ENCODE measurements at regions not wholly inside any gene's neighbourhood (a gene's known extent, or its start where the extent isn't known, plus 50 kb on each side); places are given as distances from the start of the nearest gene placed in this dataset.
"Not testable (repeated sequence)": the region's sequence is repeated elsewhere in the genome, so short reads cannot be mapped to it uniquely, and the experiment has no call there.

GRCh38 chr10:109729895-109730294, 193.4 kb downstream of the XPNPEP1 start:
- not testable (repeated sequence) for DNase-seq (ENCODE audit: low spot score)

- DNase-seq (ENCODE audit: low spot score) = no peak
These were observed 195.9 kb downstream of the XPNPEP1 start for GRCh38 chr10:109727436-109727835.

DNA sequence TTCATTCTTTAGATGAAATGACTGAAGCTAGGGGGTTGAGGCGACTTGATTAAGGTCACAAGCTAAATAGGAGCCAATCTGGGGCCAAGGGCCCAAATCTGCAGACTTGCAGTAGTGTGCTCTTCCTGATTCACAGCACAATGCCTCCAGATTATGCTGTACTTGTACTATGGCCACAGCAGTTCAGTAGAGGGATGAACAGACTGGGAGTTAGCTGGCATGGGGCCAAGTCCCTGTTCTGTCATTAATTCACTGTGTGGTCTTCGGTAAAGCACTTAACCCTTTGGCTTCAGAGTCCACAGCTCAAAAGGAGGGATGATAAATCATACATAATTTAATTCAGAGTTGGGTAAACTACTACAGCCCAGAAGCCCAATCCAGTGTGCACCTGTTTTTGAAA, 196.8 kb downstream of the XPNPEP1 start:
- no peak for DNase-seq (ENCODE audit: low spot score)

DNA sequence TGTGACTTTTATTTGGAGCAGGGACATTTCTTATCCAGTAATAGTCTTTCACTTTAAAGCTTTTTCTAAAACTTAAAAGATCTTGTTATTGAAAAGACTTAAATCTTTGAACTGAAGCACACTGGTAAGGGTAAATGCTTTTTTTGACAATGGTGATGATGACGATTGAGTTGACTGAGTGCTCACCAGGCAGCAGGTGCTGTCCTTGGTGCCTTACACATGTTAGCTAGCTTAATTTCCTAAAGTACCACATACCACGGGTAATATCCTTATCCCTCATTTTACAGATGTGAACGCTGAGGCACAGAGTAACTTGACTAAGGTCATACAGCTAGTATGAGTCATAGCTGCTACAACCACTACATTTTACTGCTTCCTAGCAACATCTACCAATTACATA, 200.0 kb downstream of the XPNPEP1 start:
- DNase-seq (ENCODE audit: low spot score) = no peak

GRCh38 chr10:109721453-109722064, 201.8 kb downstream of the XPNPEP1 start:
- DNase-seq (ENCODE audit: low spot score) = no peak

- DNase-seq (ENCODE audit: low spot score) = no peak
These were observed 217.2 kb downstream of the XPNPEP1 start for GRCh38 chr10:109706026-109706560.

DNA sequence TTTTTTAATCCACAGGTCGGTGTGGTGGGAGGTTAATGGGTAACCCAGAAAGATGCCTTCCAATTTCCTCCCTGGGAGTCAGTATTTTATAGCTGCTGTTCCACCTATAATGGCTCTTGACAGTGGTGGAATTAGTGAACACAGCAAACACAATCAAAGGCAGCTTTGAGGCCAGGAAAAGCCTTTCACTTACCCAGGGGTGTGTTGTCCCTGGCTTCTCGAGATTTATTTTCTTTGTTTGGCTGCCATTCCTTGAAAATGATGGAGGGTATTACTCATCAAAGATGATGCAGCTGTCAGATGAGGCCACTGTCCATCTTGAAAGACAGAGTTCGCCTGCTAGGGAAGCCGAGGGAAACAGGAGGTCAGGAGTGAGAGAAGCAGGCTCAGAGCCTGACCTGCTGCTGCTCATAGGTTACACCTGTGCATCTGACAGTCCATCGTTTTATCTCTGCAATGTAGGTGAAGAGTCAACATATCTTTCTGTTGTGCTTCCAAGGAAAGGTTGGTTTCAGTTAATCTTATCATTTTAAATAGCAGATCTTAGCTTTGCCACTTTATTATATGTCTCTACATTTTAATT, 221.6 kb downstream of the XPNPEP1 start:
- DNase-seq (ENCODE audit: low spot score) = no peak

- DNase-seq (ENCODE audit: low spot score) = no peak
These were observed 224.2 kb downstream of the XPNPEP1 start for GRCh38 chr10:109698882-109699664.

GRCh38 chr10:109698086-109698485, 225.2 kb downstream of the XPNPEP1 start:
- DNase-seq (ENCODE audit: low spot score) = no peak

GRCh38 chr10:109696981-109697775, 226.1 kb downstream of the XPNPEP1 start:
- DNase-seq (ENCODE audit: low spot score) = no peak

GRCh38 chr10:109696462-109696861, 226.8 kb downstream of the XPNPEP1 start:
- DNase-seq (ENCODE audit: low spot score) = no peak

GRCh38 chr10:109695988-109696387, 227.3 kb downstream of the XPNPEP1 start:
- no peak for DNase-seq (ENCODE audit: low spot score)

DNA sequence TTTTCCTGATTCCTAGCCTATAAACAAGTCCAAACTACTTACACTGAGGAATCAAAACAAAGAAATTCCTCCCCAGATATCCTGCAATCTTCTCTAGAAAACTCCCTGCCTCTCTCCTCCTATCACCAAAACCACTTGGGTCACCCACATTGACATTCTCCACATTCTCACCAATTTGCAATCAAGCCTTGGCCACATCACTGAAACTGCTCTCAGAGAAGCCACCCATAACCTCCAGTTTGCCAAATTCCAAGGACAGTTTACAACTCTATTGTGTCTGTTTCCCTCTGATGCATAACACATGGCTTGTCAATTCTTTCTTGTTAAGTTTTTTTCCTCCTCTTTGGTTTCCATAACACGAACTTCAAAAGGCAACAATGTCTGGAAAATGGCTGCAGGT, 233.5 kb downstream of the XPNPEP1 start:
- no peak for DNase-seq (ENCODE audit: low spot score)

- DNase-seq (ENCODE audit: low spot score) = no peak
These were observed 243.8 kb downstream of the XPNPEP1 start for GRCh38 chr10:109679478-109679877.

DNA sequence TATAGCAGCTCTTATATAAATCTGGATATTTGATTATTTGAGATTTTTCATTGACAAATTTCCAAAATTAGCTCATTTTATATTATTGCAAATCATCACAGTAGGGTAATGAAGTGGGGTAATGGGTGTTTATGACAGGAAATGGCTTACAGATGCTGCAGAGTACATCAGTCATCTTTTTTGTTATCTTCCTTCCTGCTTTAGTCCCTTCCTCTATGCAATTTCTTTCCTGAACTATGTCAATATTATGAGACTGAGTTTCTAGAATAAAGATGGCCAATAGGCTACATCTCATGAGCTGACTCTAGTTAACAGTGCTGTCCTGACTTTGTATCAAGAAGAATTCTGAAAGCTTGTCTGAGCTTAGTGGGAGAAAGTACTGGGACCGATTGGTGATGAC, 244.5 kb downstream of the XPNPEP1 start:
- DNase-seq (ENCODE audit: low spot score) = no peak

DNA sequence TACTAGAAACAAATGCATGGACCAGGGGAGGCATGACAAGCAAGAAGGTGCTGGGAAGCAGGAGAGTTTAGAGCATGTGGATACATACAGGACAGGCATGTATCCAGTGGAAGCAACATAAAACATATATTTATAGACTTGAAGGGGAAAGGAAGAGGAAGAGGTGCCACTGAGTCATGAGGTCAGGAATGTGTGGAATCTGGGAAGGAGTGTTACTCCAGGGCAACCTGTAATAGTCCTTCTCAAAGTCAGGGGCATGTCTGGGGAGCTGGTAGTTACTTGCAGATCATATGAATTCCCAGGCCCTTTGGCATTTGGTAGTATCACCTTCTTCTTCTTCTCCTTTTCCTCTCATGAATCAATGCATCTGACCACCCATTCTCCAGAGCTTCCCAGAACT, 246.6 kb downstream of the XPNPEP1 start:
- DNase-seq (ENCODE audit: low spot score) = no peak

DNA sequence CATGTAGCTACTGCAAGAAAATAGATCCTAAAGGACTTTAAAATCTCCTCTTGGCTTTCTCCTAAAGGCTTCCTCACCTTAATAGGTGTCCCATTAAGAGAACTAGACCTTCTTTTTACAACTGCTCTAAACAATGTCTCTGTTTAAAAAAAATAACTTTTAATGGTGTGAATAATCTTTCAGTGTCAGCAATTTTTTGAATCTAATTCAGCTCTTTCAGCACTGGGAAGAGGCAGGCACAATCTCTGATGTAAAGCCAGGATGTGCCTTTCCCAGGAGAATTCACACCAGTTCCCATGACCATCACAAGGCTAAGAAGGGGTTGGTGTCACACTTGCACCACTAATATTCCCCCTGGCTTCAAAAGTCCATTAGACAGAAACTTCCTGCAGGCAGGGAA, 254.6 kb downstream of the XPNPEP1 start:
- DNase-seq (ENCODE audit: low spot score) = no peak

- DNase-seq (ENCODE audit: low spot score) = no peak
These were observed 255.1 kb downstream of the XPNPEP1 start for GRCh38 chr10:109668154-109668665.

- DNase-seq (ENCODE audit: low spot score) = no peak
These were observed 258.0 kb downstream of the XPNPEP1 start for GRCh38 chr10:109665321-109665720.

GRCh38 chr10:109664554-109664953, 258.8 kb downstream of the XPNPEP1 start:
- DNase-seq (ENCODE audit: low spot score) = no peak

- DNase-seq (ENCODE audit: low spot score) = no peak
These were observed 260.2 kb downstream of the XPNPEP1 start for GRCh38 chr10:109663122-109663521.

- DNase-seq (ENCODE audit: low spot score) = not testable (repeated sequence)
These were observed 270.7 kb downstream of the XPNPEP1 start for GRCh38 chr10:109652612-109653011.

Measured in Ammon's horn (tissue), 1 donor.